Fibroblast of lung (primary cell): ENCODE measurements at regions not wholly inside any gene's neighbourhood (a gene's known extent, or its start where the extent isn't known, plus 50 kb on each side); places are given as distances from the start of the nearest gene placed in this dataset.

Experiments used
- DNase-seq, 2 donors: peaks; one replicate each; pipeline versions ENCODE4 v3.0.0 to v3.0.0-alpha.2; 2010; ENCODE audit warnings: low read depth in 2 of 2
- H2AFZ ChIP-seq: 2 replicates; pipeline ENCODE4 v1.5.1; 2012; ENCODE audit warnings: low read length, control low read depth, inconsistent platforms
- H3K27ac ChIP-seq: 2 replicates; pipeline ENCODE4 v1.5.1; 2011; ENCODE audit warnings: low read length, control low read depth; ENCODE audit not compliant: insufficient read depth
- H3K27me3 ChIP-seq: 2 replicates; pipeline ENCODE4 v1.5.1; 2011; ENCODE audit warnings: mild to moderate bottlenecking, low read length; ENCODE audit not compliant: control insufficient read depth, insufficient read depth
- H3K36me3 ChIP-seq: 2 replicates; pipeline ENCODE4 v1.5.1; 2011; ENCODE audit warnings: low read length; ENCODE audit not compliant: control insufficient read depth, insufficient read depth
- H3K4me1 ChIP-seq: 2 replicates; pipeline ENCODE4 v1.5.1; 2011; ENCODE audit warnings: low read length; ENCODE audit not compliant: control insufficient read depth, insufficient read depth; ENCODE audit errors: extremely low read depth
- H3K4me2 ChIP-seq: 2 replicates; pipeline ENCODE4 v1.5.1; 2011; ENCODE audit warnings: low read length, control low read depth; ENCODE audit not compliant: insufficient read depth; ENCODE audit errors: extremely low read depth
- H3K4me3 ChIP-seq, 4 experiments: fragments of 200-600 bp in 1 of 4; sonication (generic) in 1 of 4; replicated peaks in 1 of 4; 2 replicates each; pipeline ENCODE4 v1.5.1; 2011 to 2016; ENCODE audit warnings: low read length in 4 of 4, low read depth in 3 of 4, mild to moderate bottlenecking in 3 of 4, control low read depth in 2 of 4, inconsistent platforms in 1 of 4, mixed read lengths in 1 of 4; ENCODE audit not compliant: insufficient read depth in 1 of 4; ENCODE audit errors: control extremely low read depth in 1 of 4
- H3K79me2 ChIP-seq: 2 replicates; pipeline ENCODE4 v1.5.1; 2012; ENCODE audit warnings: mild to moderate bottlenecking, low read length, inconsistent platforms; ENCODE audit not compliant: control insufficient read depth, insufficient read depth
- H3K9ac ChIP-seq: 2 replicates; pipeline ENCODE4 v1.5.1; 2011; ENCODE audit warnings: mild to moderate bottlenecking, low read length, control low read depth; ENCODE audit not compliant: insufficient read depth
- H3K9me3 ChIP-seq: 2 replicates; pipeline ENCODE4 v1.5.1; 2012; ENCODE audit warnings: low read depth, low read length; ENCODE audit not compliant: control insufficient read depth, insufficient read depth
- H4K20me1 ChIP-seq: 2 replicates; pipeline ENCODE4 v1.5.1; 2011; ENCODE audit warnings: low read length; ENCODE audit not compliant: control insufficient read depth, insufficient read depth; ENCODE audit errors: extremely low read depth
- EZH2 ChIP-seq: IDR thresholded peaks from 2 replicates; pipeline ENCODE4 v1.5.1; 2012; ENCODE audit warnings: low read length, control low read depth, mild to moderate bottlenecking; ENCODE audit errors: missing control alignments
- TF ChIP-seq, protein P1 (sequence below), 2 donors: IDR thresholded peaks in 1 of 2; conservative IDR thresholded peaks in 1 of 2; 1 replicate in 1 of 2; 2 replicates in 1 of 2; pipeline ENCODE4 v1.5.1; 2011 to 2012; ENCODE audit warnings: low read length in 2 of 2, control low read depth in 1 of 2, inconsistent platforms in 1 of 2, low read depth in 1 of 2, mild to moderate bottlenecking in 1 of 2

DNA sequence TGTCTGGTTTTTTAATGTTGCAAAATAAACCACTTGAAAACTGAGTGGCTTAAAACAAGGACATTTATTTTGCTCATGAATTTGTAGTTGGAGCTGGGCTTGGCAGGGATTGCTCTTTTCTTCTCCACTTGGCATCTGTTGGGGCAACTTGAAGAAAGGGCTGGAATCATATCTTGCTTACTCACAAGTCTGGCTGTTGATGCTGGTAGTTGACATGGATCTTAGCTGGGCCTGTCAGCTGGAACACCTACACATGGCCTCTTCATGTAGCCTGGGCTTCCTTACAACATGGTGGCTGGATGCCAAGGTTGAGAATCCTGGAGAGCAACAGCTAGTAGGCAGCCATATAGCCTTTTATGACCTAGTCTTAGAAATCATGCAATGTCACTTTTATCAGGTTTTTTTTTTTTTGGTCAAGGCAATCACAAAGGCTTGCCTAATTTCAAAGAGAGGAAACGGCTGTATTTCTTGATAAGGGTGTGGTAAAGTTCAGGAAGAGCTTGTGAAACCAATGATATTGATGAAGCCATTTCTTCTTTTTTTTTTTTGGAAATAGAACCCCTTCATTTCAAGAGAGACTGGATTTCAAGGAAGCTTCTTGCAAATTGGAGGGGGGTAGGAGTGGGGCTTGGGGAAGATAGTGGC lies 262.1 kb downstream of the IL20RB start:
- no peaks in the 10 kb centered on the region for H3K4me1 ChIP-seq
- H3K27ac ChIP-seq, result no peak overlapping the region
- no peaks in the 10 kb centered on the region for H3K9me3 ChIP-seq
- TF ChIP-seq, protein P1, sequence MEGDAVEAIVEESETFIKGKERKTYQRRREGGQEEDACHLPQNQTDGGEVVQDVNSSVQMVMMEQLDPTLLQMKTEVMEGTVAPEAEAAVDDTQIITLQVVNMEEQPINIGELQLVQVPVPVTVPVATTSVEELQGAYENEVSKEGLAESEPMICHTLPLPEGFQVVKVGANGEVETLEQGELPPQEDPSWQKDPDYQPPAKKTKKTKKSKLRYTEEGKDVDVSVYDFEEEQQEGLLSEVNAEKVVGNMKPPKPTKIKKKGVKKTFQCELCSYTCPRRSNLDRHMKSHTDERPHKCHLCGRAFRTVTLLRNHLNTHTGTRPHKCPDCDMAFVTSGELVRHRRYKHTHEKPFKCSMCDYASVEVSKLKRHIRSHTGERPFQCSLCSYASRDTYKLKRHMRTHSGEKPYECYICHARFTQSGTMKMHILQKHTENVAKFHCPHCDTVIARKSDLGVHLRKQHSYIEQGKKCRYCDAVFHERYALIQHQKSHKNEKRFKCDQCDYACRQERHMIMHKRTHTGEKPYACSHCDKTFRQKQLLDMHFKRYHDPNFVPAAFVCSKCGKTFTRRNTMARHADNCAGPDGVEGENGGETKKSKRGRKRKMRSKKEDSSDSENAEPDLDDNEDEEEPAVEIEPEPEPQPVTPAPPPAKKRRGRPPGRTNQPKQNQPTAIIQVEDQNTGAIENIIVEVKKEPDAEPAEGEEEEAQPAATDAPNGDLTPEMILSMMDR (conservative IDR thresholded peaks at IDR 0.05 in 1 of 2, IDR thresholded peaks at IDR 0.05 in 1 of 2; ENCODE audit: low read depth in 1 of 2, low read length in 2 of 2), result no peak
- TF ChIP-seq EZH2, result no peak
- no peak overlapping the region for H3K4me2 ChIP-seq
- H4K20me1 ChIP-seq, result no peaks in the 10 kb centered on the region
- no peaks in the 10 kb centered on the region for H3K79me2 ChIP-seq
- H3K27me3 ChIP-seq, result no peaks in the 10 kb centered on the region
- no peak overlapping the region for H3K4me3 ChIP-seq
- no peak overlapping the region for H3K9ac ChIP-seq
- H3K36me3 ChIP-seq, result no peaks in the 10 kb centered on the region
- no peak for DNase-seq
- no peak overlapping the region for H2AFZ ChIP-seq

DNA sequence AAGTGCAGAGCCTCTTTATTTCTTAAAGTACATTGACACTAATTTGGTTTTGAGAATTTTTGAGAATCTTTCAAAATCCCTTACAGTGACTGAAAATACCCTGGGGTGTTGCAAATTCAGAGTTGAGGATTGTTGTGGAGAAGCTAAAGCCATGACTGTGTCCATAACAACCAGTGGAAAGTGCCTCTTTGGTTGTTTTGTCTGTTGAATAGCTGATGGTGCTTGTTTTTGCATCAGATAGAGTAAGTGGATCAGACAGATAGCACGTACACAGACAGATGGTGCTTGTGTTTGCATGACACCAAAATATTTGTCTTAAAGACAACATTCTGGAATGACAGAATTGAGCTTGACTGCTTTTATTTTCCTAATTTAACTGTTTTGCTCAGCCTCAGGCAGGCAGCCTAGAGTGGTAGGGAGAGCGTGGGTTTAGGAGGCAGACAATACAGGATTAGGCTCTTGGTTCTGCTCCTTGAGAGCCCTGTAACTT lies 265.0 kb downstream of the IL20RB start:
- Histone ChIP-seq H3K4me2 (no peak overlapping the region), H3K9me3 (no peaks in the 10 kb centered on the region), H3K9ac (no peak overlapping the region), H3K79me2 (no peaks in the 10 kb centered on the region), H3K4me3 (no peak overlapping the region), H3K27me3 (no peaks in the 10 kb centered on the region), H3K27ac (no peak overlapping the region), H2AFZ (no peak overlapping the region), H3K36me3 (no peaks in the 10 kb centered on the region), H3K4me1 (no peaks in the 10 kb centered on the region), H4K20me1 (no peaks in the 10 kb centered on the region)
- no peak for DNase-seq
- TF ChIP-seq EZH2, result no peak
- TF ChIP-seq, protein P1 (conservative IDR thresholded peaks at IDR 0.05 in 1 of 2, IDR thresholded peaks at IDR 0.05 in 1 of 2; ENCODE audit: low read depth in 1 of 2, low read length in 2 of 2), result no peak

DNA sequence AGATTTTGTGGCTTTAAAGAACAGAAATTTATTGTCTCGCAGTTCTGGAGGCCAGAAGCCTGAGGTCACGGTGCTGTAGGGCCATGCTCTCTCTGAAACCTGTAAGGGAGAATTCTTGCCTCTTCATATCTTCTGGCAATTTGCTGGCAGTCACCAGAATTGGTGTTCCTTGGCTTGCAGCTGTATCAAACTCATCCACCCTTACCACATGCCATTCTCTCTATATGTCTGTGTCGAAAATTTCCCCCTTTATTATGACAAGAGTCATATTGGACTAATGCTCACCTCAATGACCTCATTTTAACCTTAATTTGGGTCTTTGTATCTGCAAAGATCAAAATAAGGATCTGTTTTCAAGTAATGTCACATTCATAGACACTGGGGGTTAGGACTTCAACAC lies 266.7 kb downstream of the IL20RB start:
- no peak for TF ChIP-seq EZH2
- TF ChIP-seq, protein P1 (conservative IDR thresholded peaks at IDR 0.05 in 1 of 2, IDR thresholded peaks at IDR 0.05 in 1 of 2; ENCODE audit: low read depth in 1 of 2, low read length in 2 of 2), result no peak
- no peaks in the 10 kb centered on the region for H3K27me3 ChIP-seq
- H3K4me1 ChIP-seq, result no peaks in the 10 kb centered on the region
- H3K36me3 ChIP-seq, result no peaks in the 10 kb centered on the region
- H3K9me3 ChIP-seq, result no peaks in the 10 kb centered on the region
- H2AFZ ChIP-seq, result no peak overlapping the region
- H3K4me2 ChIP-seq, result no peak overlapping the region
- H3K9ac ChIP-seq, result no peak overlapping the region
- DNase-seq, result no peak
- no peaks in the 10 kb centered on the region for H3K79me2 ChIP-seq
- H4K20me1 ChIP-seq, result no peaks in the 10 kb centered on the region
- H3K4me3 ChIP-seq, result no peak overlapping the region
- no peak overlapping the region for H3K27ac ChIP-seq
